ENCODE measurements at regions not wholly inside any gene's neighbourhood (a gene's known extent, or its start where the extent isn't known, plus 50 kb on each side); places are given as distances from the start of the nearest gene placed in this dataset.
"Not testable (repeated sequence)": the region's sequence is repeated elsewhere in the genome, so short reads cannot be mapped to it uniquely, and the experiment has no call there.

DNA sequence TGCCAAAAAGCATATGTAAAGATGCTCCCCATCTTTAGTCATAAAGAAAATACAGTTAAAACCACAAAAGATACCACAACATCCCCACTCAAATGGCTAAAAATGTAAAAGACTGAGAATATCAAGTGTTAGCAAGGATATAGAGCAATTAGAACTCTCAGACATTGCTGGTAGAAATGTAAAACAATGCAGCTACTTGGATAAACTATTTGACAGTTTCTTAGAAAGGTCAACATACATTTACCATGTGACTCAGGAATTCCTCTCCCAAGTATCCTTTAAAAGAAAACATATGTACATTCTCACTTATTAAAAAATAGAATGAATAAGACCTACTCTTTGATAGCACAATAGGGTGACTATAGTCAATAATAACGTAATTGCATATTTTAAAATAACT is 173.7 kb downstream of the HNRNPD start:
- in situ Hi-C loops (cut with MboI; ENCODE audit: low sequenced_read_pairs): loop anchor here (25.0 kb wide), 1 partner anchor 788 kb away; no protein-coding TSS in a partner anchor

- in situ Hi-C loops (cut with MboI; ENCODE audit: low sequenced_read_pairs): no loop called here
Measured at GRCh38 chr4:82194329-82194728, 179.5 kb downstream of the HNRNPD start.

DNA sequence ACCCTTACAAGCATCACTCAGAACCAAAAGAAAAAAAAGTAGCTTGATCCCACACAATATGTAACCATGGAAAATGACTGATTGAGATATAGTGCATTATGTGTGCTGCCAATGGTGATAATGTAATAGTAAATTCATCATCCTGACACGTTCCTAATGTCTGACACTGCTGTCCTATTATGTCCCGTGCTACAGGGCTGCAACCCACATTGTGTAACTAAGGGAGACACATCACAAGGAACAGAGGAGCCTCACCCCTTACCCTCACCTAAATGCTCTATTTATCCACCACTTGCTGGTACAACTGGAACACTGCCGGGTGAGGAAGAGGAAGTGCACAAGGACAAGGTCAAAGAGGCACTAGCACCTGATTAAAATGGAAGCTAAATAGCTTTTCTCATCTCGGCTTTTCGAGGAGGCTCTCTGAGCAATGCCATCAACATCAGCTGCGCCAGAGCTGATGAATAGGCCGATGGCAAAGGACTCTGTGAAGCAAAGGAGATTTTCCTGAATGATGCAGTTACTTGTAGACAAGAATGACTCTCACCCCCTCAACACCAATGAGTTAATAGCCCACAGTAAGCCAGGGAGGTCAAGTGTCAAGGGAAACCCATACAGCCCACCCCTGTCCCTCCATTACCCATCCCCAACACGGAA is 181.6 kb downstream of the HNRNPD start:
- in situ Hi-C loops (cut with MboI; ENCODE audit: low sequenced_read_pairs): no loop called here

DNA sequence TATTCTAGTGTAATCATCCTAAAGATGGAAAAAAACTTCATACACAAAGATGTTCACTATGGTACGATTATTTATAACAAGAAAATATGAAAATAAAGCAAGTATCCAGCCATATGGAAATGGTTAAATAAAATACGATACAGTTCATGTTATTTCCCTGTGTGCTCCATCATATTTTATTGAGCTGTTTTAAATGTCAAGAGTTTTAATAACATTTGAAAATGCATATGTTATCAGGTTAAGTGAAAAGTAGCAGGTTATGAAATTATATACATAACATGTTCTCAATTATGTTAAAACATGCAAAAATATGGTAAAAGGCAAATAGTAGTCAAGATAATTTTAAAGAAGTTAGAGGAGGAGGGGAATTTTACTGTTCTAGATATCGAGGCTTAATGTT is 192.0 kb downstream of the HNRNPD start:
- in situ Hi-C loops (cut with MboI; ENCODE audit: low sequenced_read_pairs): no loop called here

- in situ Hi-C loops (cut with MboI; ENCODE audit: low sequenced_read_pairs): no loop called here
Measured at GRCh38 chr4:82172186-82172585, 201.6 kb downstream of the HNRNPD start.

DNA sequence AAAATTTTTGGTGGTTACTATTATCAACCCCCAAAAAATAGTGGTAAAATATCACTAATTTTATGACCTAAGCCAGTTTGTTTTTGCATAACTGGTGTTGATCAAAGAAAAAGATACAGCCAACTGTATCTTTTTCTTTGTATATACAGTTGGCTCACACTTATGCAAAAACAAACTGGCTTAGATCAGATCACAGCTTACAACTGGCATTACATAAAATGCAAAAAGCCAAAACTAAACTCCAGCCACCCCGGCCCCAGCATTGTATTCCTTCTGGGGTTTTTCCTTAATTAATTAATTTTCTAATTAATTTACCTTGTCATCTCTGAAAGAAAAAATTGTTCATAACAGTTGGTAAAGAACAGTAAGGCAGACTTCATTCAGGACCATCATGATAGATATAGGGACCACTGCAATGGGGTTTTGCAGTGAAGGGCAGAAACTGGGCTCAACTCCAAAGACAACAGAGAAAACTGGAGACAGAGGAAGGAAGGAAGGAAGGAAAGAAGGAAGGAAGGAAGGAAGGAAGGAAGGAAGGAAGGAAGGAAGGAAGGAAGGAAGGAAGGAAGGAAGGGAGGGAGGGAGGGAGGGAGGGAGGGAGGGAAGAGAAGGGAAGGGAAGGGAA is 202.1 kb downstream of the HNRNPD start:
- in situ Hi-C loops (cut with MboI; ENCODE audit: low sequenced_read_pairs): no loop called here

- in situ Hi-C loops (cut with MboI; ENCODE audit: low sequenced_read_pairs): no loop called here
Measured at GRCh38 chr4:82149750-82150149, 224.0 kb downstream of the HNRNPD start.

DNA sequence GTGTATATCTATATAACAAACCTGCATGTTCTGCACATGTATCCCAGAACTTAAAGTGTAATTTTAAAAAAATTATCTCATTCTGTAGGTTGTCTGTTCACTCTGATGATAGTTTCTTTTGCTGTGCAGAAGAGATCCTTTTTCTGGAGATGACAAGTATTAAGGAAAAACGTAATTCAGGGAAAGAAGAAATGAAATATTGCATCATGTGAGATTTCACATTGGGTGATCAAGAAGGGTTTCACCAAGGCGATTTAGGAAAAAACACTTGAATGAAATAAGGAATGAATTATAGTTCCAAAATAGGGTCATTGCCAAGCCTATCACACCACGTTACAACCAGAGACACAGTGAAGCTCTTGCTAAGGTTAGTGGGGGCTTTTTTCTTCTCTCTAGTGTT is 227.9 kb downstream of the HNRNPD start:
- in situ Hi-C loops (cut with MboI; ENCODE audit: low sequenced_read_pairs): no loop called here

GRCh38 chr4:82140422-82140821 is 233.4 kb downstream of the HNRNPD start:
- in situ Hi-C loops (cut with MboI; ENCODE audit: low sequenced_read_pairs): no loop called here

DNA sequence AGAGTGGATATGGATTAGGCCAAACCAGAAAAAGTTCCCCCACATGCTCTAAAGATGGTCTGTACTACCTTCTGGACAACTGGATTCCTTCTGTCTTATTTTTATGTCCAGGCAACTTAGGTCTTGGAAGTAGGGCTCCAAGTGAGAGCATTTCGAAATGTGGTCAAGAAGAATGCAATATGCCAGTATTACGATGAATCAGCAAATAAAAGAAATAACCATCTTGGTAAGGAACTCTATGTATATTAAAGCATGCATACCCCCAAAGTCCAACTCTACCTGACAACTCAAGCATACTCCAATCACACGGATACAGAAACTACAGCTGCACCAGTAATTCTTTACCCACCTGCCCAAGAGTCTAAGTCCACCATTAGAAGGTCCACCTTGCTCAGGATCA is 234.5 kb downstream of the HNRNPD start:
- in situ Hi-C loops (cut with MboI; ENCODE audit: low sequenced_read_pairs): no loop called here

DNA sequence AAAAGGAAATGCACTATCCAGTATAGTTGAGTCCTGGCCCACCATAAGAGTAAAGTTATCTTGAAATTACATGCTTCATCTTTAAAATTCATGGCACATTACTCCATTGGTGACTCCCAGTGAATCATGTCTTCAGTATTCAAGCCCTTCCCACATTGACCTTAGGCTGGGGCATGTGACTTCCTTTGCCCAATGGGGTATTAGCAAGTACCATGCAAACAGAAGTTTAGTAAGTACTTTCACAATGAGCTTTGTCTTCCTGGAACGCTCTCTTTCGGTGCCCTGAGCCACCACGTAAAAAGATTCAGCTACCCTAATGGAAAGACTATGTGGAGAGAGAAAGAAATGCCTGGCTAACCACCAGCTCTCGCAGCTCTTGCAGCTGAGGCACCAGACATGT is 235.4 kb downstream of the HNRNPD start:
- in situ Hi-C loops (cut with MboI; ENCODE audit: low sequenced_read_pairs): no loop called here

- in situ Hi-C loops (cut with MboI; ENCODE audit: low sequenced_read_pairs): no loop called here
Measured at GRCh38 chr4:82136161-82136801, 237.5 kb downstream of the HNRNPD start.

DNA sequence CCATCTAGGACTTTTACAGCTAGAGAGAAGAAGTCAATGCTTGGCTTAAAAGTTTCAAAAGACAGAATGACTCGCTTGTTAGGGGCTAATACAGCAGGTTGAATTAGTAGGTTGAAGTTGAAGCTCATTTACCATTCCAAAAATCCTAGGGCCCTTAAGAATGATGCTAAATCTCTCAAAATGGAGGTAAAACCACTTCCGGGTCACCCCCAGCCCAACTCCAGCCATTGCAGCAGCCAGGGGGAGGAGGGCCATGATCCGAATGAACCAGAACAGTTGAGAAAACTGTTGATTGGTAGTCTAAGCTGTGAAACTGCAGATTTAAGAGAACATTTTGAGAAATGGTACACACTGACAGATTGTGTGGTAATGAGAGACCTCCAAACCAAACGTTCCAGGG is 245.4 kb downstream of the HNRNPD start:
- in situ Hi-C loops (cut with MboI; ENCODE audit: low sequenced_read_pairs): no loop called here

DNA sequence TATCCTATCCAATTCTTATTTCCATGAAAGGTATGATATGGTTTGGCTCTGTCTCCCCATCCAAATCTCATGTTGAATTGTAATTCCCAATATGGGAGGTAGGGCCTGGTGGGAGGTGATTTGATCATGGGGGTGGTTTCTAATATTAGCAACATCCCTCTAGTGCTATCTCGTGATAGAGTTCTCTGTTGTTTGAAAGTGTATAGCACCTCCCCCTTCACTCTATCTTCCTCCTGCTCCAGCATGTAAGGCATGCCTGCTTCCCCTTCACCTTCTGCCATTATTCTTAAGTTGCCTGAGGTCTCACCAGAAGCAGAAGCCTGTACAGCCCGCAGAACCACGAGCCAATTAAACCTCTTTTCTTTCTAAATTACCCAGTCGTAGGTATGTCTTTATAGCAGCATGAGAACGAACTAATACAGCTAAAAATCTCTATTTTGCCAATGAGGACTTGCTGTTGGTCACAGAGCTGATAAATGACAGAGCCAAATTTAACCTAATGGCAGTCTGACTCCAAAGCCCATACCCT is 247.2 kb downstream of the HNRNPD start:
- in situ Hi-C loops (cut with MboI; ENCODE audit: low sequenced_read_pairs): no loop called here

GRCh38 chr4:82125787-82126297 is 247.9 kb downstream of the HNRNPD start:
- in situ Hi-C loops (cut with MboI; ENCODE audit: low sequenced_read_pairs): no loop called here

- in situ Hi-C loops (cut with MboI; ENCODE audit: low sequenced_read_pairs): no loop called here
Measured at GRCh38 chr4:82124932-82125786, 248.6 kb downstream of the HNRNPD start.

GRCh38 chr4:82124365-82124764 is 249.4 kb downstream of the HNRNPD start:
- in situ Hi-C loops (cut with MboI; ENCODE audit: low sequenced_read_pairs): no loop called here

GRCh38 chr4:82123934-82124333 is 249.9 kb downstream of the HNRNPD start:
- in situ Hi-C loops (cut with MboI; ENCODE audit: low sequenced_read_pairs): no loop called here

DNA sequence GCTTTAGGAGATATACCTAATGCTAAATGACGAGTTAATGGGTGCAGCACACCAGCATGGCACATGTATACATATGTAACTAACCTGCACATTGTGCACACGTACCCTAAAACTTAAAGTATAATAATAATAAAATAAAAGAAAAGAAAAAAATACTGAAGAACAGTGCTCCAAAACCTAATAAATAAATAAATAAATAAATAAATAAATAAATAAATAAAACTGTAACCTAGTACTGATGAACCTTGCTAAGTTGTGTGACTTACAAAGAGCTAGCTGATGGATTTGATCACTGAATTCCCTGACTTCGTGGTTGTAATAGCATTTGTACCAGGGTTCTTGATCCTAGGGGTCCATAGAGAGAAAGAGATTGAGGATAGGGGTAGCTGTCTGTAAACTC is 258.6 kb downstream of the HNRNPD start:
- in situ Hi-C loops (cut with MboI; ENCODE audit: low sequenced_read_pairs): not testable (repeated sequence)

DNA sequence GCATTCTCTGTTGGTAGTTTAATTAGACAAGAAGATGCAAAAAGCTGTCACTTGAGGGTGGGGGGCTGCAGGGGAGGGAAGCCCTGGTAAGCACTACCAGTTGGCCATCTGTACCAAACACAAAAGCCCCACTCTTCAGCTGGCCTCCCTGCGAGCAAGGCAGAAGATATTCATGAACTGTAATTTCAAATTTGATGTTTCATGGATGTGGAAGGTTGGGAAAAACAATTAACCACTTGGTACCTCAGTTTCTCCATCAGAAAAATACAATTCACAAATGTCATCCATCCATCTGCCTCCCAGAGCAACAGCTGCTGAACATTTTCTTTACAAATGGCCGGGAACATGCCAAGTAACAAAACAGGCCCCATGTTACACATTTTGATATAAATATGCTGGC is 265.3 kb downstream of the HNRNPD start:
- in situ Hi-C loops (cut with MboI; ENCODE audit: low sequenced_read_pairs): no loop called here

DNA sequence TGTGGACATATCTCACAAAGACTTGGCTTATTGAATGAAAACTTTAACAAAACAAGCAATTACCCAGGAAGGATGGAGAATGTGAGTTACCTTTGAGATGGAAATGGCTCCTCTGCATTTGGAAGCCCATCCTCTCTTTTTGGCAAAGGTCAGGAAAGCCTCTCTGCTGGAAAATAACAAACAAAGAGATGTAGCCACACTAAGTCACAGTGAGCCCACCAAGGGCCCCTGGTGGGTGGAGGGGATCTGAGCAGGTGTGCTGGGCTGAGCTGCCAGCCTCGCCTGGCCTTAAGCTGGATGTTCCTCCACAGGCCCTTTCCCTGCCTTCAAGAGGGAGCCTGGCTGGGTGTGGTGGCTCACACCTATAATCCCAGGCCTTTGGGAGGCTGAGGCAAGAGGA is 269.2 kb downstream of the HNRNPD start:
- in situ Hi-C loops (cut with MboI; ENCODE audit: low sequenced_read_pairs): no loop called here

All from HL-60/S4 treated with phorbol 12-myristate 13-acetate at 8.2 ng/mL for 4 days and 3 days (cell line).